ENCODE measurements at regions not wholly inside any gene's neighbourhood (a gene's known extent, or its start where the extent isn't known, plus 50 kb on each side); places are given as distances from the start of the nearest gene placed in this dataset.
A peak's percentile ranks its signal among the peaks of the same experiment; 100 is the strongest.

GRCh38 chr5:8396246-8396645, 527.3 kb downstream of the MTRR start:
- DNase-seq, result peak; percentile 31

GRCh38 chr5:8396756-8397155, 527.8 kb downstream of the MTRR start:
- peak; percentile 59 for DNase-seq

GRCh38 chr5:8399471-8399870, 530.5 kb downstream of the MTRR start:
- no peak for DNase-seq

GRCh38 chr5:8408258-8408657, 539.3 kb downstream of the MTRR start:
- DNase-seq, result no peak

- DNase-seq, result no peak
Observed at GRCh38 chr5:8410618-8411017, 541.7 kb downstream of the MTRR start.

GRCh38 chr5:8413975-8414374, 545.0 kb downstream of the MTRR start:
- DNase-seq, result no peak

GRCh38 chr5:8417316-8418048, 548.5 kb downstream of the MTRR start:
- no peak for DNase-seq

- no peak for DNase-seq
Observed at GRCh38 chr5:8418049-8418426, 549.1 kb downstream of the MTRR start.

GRCh38 chr5:8429778-8430758, 561.1 kb downstream of the MTRR start:
- no peak for DNase-seq

- DNase-seq, result no peak
Observed at GRCh38 chr5:8434501-8434900, 565.6 kb downstream of the MTRR start.

GRCh38 chr5:8436924-8437323, 568.0 kb downstream of the MTRR start:
- DNase-seq, result no peak

GRCh38 chr5:8445139-8445538, 576.2 kb downstream of the MTRR start:
- no peak for DNase-seq

- no peak for DNase-seq
Observed at GRCh38 chr5:8446179-8446578, 577.2 kb downstream of the MTRR start.

GRCh38 chr5:8456846-8457186, 587.9 kb downstream of the MTRR start:
- peak; percentile 58 for DNase-seq

- DNase-seq, result peak; percentile 99
Observed at GRCh38 chr5:8457187-8458037, 588.5 kb downstream of the MTRR start.

- peak; percentile 11 for DNase-seq
Observed at GRCh38 chr5:8458038-8458383, 589.1 kb downstream of the MTRR start.

GRCh38 chr5:8461543-8461942, 592.6 kb downstream of the MTRR start:
- DNase-seq, result no peak

GRCh38 chr5:8462565-8462964, 593.6 kb downstream of the MTRR start:
- DNase-seq, result no peak

- DNase-seq, result no peak
Observed at GRCh38 chr5:8470489-8470888, 601.5 kb downstream of the MTRR start.

- DNase-seq, result no peak
Observed at GRCh38 chr5:8471581-8471980, 602.6 kb downstream of the MTRR start.

GRCh38 chr5:8473016-8473415, 604.1 kb downstream of the MTRR start:
- no peak for DNase-seq

- DNase-seq, result no peak
Observed at GRCh38 chr5:8473827-8474568, 605.0 kb downstream of the MTRR start.
